ENCODE measurements at regions not wholly inside any gene's neighbourhood (a gene's known extent, or its start where the extent isn't known, plus 50 kb on each side); places are given as distances from the start of the nearest gene placed in this dataset.

GRCh38 chr11:134958870-134959269 lies 546.8 kb upstream of the B3GAT1 start:
- TF ChIP-seq EZH2 (IDR thresholded peaks at IDR 0.05; ENCODE audit: low read depth) (no peak), CTCF (conservative IDR thresholded peaks at IDR 0.05) (no peak)
